Endothelial cell of hepatic sinusoid (primary cell): ENCODE measurements at regions not wholly inside any gene's neighbourhood (a gene's known extent, or its start where the extent isn't known, plus 50 kb on each side); places are given as distances from the start of the nearest gene placed in this dataset.

Source experiments
- in situ Hi-C: cut with HindIII; loops from 2 replicates; pipeline ENCODE4 v1.10.0; 2017; ENCODE audit warnings: low sequenced_read_pairs

DNA sequence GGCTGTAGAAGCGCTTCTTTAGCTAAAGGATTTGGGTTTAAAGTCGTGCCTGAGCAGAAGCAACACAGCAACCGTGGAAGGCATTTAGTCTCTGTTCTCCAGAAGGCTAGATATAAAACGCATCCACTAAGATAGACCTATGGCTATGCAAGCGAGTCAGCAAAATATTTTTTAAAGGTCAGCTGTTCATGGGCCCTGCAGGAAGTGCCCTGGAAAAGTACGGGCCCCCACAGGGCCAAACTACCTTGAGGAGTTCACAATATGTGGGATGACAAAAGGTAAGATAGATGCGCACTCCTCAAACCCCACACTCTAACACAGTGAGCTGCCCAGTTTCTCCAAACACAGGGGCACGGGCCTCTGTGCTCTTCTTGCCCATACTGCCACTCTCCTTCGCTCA, 261.6 kb downstream of the VPS13C start:
- in situ Hi-C loops, result no loop called here

DNA sequence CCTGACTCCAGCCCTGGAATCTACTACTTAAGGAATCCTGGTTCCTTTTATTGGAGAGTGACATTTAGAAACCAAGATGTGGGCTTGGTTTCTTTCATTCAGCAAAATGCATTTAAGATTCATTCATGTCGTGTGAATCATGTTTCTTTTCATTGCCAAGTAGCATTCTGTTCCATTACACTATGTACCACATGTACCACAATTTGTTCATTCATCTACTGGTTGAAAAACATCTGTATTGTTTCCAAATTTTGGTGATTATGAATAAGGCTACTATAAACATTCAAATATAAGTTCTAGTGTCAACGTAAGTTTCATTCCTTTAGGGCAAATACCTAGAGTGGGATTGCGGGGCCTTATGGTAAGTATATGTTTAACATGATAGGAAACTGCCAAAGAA, 264.2 kb downstream of the VPS13C start:
- in situ Hi-C loops, result no loop called here

DNA sequence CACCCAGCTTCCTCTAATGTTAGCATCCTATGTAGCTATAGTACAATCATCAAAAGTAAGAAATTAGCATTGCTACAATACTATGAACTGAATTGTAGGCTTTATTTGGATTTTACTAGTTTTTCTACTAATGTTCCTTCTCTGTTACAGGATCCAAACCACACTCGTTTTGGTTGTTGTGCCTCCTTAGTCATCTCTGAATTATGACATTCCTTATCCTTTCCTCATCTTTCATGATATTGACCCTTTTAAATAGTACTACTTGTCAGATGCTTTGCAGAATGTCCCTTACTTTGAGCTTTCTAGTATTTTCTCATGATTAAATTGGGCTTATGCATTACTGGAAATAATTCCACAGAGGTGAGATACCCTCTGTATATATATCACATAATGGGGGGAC, 265.4 kb downstream of the VPS13C start:
- in situ Hi-C loops, result no loop called here

DNA sequence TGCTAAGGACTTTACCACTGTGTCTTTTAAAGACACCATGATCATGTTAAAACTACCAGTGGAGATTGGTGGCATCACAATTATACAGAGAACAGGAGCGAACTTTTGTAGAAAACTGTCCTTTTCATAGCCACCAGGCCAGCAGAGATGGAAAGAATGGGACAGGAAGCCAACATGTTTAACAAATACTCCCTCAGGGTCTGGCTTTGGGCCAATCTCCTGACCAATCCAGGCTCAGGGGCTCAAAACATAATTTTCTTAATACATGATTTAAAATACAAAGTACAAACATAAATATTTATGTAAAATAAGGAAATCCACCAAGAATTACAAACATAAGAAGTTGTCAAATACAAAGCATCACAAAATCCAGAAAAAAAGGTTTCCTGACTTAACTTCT, 266.0 kb downstream of the VPS13C start:
- in situ Hi-C loops, result no loop called here

DNA sequence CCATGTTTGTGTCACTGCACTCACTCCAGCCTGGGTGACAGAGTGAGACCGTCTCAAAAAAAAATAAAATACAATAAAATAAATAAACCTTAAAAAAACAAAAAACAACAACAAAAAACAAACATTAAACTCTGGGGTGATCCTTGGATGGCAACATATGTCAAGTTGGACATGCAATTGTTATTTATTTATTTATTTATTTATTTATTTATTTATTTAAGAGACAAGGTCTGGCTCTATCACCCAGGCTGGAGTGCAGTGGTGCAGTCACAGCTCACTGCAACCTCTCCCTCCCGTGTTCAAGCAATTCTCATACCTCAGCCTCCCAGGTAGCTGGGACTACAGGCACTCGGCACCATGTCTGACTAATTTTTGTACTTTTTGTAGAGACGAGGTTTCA, 275.5 kb downstream of the VPS13C start:
- in situ Hi-C loops, result no loop called here

DNA sequence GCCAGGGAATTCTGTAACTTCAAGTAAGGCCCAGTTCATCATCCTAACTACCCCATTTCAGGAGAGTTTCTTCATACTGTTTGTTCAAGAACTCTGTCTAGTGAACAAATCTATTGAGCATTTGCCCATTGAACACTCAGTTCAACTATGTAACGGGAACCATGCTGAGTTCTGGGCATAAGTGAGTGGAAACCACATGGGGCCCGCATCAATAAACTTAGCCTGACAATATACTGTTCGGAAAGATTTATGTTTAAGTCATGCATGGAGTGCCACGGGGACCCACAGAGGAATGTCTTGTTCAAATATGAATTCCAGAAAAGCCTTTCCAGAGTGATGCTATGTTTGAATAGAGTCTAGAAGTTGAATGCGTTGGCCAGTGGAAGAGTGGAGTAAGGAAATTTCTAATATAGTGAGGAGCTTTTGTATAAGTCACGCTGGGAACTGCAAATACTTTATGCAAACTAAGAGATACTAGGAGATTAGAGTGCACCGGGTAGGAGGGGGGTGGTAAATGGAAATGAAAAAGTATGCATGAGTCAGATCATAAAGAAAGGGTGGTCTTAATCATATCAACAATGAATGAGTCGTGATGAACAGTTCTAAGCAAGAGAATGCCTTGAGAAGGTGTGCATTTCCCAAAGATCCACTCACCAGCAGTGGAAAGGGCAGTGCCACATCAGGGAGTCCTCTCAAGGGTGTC, 279.8 kb downstream of the VPS13C start:
- in situ Hi-C loops, result no loop called here

DNA sequence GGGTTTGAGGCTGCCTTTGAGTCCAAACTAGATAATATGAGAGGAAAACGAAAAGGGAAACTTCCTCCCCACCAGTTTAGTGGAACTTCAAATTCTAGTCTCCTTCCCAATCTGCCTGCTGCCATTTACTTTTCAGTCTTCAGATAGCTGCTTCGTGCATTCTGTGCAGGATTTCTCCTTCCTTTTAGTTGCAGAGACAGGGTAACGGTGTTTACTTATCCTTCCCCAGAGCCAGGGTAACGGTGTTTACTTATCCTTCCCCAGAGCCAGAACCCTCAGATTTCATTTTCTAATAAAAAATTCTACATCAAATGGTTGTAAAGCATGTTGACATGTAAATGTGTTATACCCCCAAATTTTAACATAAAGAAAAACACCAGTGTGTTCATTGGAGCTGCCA, 282.6 kb downstream of the VPS13C start:
- in situ Hi-C loops, result no loop called here

DNA sequence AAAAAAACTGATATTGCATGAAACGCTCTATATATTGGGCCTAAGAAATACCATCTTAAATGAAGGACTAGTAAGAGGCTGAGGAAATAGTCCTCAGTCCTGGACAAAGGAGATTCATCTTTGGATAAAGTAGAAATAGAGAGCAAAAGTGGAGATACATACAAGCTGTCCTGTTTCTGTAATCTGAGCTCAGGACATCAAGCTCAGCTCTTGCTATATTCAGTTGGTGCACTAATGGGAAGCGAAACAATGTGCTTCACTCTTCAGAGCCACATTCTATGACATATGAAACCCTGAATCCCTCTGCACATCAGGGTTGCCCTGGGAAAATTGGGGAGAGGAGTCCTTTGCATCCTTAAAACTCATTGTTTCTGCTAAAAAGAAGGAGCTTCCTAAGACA, 290.7 kb downstream of the VPS13C start:
- in situ Hi-C loops, result no loop called here

DNA sequence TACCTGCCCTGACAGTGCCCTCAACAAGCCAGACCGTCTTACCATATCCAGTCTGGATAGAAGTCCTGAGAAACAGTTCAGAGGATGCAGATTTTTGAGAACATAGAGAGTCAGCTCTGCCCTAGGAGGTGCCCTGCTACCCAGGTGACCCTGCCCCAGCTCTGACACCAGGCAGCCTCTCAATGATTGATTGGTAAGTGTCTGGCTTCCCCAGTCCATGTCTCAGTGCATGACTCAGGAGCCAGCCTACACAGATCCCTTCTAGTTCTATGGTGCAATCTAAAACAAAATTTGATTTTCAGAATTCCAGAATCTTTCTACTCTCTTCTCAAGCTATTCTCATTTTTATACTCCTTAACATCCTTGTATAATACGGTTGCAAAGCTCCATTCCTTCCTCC, 292.1 kb downstream of the VPS13C start:
- in situ Hi-C loops, result no loop called here

DNA sequence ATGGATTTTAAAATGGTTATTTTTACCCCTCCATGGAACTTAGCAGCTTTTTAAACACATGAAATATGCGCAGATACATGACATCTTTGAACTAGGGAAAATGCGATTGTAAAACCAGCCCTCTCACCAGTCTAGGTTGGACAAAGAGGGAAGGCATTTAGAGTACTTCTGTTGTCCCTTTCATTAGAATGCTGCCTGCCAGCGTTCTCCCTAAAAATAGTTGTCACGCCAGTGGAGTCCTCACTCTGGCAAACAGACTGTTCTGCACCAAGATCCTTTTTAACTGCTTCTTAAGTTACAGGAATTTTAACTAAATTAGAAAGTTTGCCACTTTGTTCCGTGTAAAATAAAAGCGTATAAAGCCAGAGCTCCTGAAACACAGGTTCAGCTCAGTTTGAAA, 295.3 kb downstream of the VPS13C start:
- in situ Hi-C loops, result no loop called here

DNA sequence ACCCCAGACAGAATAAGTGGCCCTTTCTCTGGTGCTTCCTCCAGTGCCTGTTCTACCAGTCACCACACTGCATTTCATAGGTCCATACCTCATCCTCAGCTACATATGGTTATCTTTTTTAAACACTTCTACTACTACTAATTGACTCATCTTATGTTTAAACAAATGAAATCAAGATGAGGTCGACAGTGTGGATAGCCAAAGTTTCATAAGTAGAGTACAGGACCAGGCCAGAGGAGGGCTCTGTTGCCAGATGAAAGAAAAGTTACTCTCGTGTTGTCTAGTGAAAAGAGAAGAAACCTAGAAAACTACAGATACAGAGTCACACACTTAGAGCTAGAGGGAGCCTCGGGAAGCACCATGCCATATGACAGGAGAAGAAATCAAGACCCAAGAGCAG, 296.1 kb downstream of the VPS13C start:
- in situ Hi-C loops, result no loop called here

DNA sequence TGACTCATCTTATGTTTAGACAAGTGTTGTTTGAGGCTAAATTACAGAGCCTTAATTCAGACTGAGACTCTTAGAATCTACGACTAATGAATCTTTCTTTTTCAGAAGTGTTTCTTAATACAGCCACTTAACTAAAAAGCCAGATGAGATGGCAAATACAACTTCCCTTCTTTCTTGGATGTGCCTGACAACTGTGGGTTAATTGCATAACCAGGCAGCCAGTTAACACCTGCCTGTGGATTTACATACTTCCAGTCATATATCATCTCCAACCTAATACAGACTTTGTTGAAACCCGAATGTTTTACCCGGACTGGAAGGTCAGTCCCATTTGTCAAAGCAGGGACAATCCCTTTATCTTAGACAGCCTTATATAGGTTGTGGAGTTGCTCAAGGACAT, 297.6 kb downstream of the VPS13C start:
- in situ Hi-C loops, result no loop called here

DNA sequence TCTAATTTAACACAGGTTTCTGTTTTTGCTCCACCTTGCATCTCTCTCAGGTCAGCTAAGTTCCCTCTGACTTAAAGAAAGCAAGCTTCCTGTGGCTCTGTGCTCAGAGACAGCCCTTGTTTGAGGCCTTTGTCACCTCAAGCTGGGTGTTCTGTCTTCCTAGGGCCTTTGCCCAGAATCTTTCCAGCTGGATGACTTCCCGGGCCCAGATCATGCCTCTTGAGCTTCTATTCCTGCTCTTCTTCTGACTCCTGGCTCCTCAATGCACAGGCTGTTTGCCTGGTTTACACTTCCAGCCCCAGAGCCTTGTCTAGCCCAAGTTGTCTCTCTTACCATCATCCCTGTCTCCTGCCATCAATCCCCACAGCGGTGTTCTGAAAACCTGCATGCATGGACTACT, 300.6 kb downstream of the VPS13C start:
- in situ Hi-C loops, result no loop called here

DNA sequence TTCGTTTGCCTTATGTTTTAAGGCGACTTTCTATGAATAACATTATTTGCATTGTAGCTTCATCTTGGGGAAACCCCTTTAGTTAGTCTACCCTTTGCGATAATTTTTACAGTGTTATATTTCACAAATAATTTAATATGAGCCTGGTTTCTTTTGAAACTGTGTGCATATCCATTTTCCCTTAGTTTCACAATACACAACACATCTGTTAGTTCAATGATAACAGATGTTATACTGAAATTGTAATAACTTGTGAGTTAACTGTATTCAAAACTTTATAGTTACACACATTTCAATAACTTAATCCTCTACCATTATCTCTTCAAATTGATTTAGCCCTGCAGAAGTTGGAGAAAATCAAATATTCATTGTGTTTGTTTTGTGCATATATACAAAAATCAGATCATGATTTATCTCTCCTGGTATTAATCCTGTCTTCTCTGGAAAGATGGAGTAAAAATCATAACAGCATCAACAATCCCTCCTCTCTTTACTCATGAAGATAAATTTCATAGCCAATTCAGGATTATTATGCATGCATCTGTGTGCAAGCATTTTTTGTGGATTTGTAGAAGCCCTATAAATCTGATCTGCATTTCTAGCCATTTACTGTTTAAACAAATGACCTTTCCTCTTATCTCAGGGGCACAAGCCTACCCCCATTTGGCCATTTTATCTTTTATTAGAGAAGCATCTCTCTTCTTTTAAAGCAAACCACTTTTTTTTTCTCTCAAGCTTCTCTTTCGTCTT, 304.0 kb downstream of the VPS13C start:
- in situ Hi-C loops, result no loop called here

DNA sequence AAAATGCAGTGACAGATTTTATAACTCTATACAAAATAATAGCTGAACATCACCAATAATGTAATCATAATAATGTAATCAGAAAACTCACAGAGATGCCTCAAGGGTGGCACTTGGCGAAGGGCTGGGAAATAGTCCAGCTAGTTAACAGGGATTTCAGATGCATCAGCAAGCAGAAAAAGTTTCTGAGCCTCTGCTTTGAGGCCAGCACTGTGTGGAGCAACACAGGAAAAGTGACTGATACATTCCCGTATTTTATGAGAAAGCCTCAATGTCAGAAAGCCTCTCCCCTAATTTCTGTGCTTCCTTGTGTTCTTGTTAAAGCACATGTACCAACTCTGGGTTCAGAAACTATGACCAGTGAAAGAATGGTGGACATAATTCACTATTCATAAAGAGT, 304.8 kb downstream of the VPS13C start:
- in situ Hi-C loops, result no loop called here

DNA sequence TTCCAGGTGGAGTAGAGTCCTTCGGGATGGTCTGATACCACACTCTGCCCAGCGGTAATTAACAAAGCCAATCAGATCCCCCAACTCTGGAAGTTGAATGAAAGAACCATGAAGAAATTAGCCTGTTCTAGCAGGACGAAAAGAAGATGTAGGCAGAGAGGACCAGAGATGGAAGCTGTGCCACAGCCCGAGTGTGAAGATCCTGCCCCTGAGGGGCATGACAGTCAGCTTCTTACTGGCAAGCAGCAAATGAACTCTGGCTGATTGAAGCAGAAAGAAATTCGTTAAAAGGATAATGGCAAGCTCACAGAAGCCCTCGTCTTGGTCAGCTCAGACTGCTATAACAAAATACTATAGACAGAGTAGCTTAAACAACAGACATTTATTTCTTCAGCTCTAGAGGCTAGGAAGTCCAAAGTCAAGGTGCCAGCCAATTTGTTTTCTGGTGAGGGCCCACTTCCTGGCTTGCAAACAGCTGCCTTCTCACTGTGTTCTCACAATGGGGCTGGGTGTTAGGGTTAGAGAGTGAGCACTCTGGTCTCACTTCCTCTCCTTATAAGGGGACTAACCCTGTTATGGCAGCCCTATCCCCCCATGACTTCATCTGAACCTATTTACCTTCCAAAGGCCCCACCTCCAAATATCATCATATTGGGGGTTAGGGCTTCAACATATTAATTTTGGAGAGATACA, 307.1 kb downstream of the VPS13C start:
- in situ Hi-C loops, result no loop called here

DNA sequence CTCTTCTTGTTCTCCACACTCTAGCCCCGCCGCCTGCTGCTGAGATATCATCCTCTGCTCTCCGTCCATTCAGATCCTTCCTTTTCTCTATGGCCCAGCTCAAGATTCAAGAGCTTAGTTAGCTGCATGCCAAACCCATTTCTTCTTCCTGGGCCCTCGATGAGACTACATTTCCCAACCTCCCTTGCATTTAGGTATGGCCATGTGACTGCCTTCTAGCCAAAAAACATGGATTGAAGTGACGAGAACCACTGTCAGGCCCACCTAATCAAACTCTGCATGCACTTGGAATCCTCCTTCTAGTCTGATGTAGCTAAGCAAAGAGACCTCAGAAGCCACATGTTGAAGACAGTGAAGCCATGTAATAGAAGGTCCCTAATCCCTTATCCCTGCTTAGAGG, 308.2 kb downstream of the VPS13C start:
- in situ Hi-C loops, result no loop called here

DNA sequence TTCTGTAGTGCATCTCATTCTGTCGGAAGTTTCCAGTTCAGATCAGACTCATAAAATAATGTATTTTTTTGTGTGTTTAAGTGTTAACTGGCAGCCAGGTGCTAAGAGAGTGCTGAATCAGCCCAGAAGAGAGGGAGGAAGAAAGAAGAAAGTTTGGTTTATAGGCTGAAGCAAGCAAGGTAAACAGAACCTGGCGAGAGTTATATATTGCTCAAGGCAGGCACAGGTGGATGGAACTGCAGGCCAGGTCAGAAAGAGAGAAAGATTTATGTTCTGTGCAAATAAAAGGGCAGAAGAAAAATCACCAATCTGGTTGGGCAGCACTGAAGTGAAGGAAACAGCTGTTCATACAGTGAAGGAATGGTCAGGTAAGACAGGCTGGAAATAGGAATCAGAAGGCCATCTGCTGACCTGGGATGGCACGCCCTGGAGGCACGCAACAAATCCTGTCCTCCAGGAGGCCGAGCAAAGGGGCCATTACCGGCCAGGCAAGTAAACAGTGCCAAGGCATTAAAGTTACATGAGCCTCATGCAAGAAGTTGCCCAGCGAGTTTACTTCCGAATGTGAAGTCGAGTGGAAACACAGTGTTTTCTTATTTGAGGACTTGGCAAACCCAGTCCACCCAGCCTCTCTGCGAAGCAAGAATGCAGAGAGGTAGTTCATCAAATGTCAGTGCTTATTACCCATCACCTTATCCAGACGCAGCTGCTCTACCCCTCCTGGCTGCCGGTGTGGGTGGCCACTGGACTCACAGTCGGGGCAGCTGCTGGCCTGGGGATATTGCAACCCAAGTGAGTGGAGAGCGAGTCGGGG, 309.8 kb downstream of the VPS13C start:
- in situ Hi-C loops, result no loop called here

DNA sequence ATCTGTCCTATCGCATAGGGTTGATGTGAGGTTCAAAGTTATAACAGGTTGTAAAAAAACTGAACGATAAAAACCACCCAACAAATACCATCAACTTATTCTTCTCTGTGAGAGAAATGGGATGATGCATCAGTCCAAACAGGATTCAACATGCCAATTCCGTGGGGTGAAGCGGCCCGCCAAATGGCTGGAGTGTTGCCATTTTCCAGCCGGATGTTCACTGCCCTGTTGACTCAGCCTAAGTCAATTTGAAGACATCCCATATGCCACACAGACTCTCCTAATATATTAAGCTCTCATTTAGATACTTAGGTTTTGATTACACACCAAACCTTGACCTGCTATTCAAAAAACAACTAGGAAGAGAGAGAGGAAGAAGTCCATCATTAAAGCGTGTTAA, 311.1 kb downstream of the VPS13C start:
- in situ Hi-C loops, result no loop called here

DNA sequence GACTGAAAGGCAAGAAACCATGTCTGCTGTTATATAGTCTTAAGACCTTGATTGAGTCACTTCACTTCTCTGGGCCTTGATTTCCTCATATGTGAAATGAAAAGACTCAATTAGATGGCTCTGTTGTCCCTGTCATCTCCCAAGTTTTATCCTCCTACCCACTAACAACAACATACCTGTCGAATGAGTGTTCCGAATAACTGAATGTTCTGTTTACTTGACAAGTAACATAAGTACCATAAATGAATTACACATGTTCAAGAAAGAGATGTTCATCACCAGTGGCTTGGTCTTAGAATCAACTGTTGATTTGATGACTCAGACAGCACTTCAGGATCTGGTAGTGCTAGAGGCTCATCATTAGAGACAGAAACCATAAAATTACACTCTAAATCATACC, 311.7 kb downstream of the VPS13C start:
- in situ Hi-C loops, result no loop called here

DNA sequence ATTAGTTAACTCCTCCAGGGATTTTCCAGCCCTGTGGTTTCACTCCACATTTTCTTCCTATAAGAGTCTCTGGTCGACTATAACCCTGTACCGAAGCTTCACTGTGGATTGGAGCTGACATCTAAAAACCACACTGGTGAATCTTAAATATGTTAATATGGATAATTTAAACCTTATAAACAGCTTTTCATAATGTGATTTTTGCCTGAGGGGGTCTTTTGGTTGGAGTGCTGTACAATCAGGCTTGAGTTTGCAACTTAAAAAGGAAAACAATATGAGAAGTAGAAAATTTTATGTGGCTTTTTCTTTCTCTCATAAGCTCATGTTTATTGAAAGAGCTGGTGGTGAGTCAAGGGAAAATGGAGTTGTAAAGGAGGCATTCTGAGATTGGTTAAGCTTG, 313.7 kb downstream of the VPS13C start:
- in situ Hi-C loops, result no loop called here
